ENCODE measurements at regions not wholly inside any gene's neighbourhood (a gene's known extent, or its start where the extent isn't known, plus 50 kb on each side); places are given as distances from the start of the nearest gene placed in this dataset.
"Not testable (repeated sequence)": the region's sequence is repeated elsewhere in the genome, so short reads cannot be mapped to it uniquely, and the experiment has no call there.

DNA sequence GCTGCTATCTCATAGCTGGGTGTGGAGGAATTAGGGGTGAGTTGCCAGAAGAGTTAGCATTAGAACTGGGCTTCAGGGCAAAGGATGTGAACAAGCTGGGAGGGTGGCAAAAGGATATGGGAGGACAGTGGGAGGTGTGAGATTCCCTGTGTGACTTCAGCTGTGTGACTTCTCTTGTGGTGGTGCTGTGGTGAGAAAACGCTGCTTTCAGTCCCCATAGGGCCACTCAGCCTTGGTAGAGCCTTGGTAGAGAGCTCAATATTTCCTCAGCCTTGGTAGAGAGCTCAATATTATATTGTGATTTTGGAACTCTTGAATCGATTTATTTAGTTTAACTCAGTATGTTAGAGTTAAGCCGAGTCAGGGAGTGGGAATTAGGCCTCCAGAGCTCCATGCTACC lies 499.7 kb downstream of the EDEM1 start:
- CTCF ChIA-PET, result no interaction called here
- Mint-ChIP-seq H3K4me3 (no peak overlapping the region), H3K27ac (no peak overlapping the region), H3K27me3 (no peaks in the 10 kb centered on the region), H3K4me1 (no peaks in the 10 kb centered on the region), H3K36me3 (no peaks in the 10 kb centered on the region), H3K9me3 (ENCODE audit: low read depth) (peaks cover 10% of the 10 kb centered on the region)
- DNase-seq, result no peak
- ATAC-seq, result no peak

GRCh38 chr3:5690490-5690889 lies 503.0 kb downstream of the EDEM1 start:
- CTCF ChIA-PET, result no interaction called here
- Mint-ChIP-seq H3K36me3 (no peaks in the 10 kb centered on the region), H3K9me3 (ENCODE audit: low read depth) (peaks cover 13% of the 10 kb centered on the region), H3K27me3 (no peaks in the 10 kb centered on the region), H3K4me3 (no peak overlapping the region), H3K27ac (no peak overlapping the region), H3K4me1 (no peaks in the 10 kb centered on the region)
- no peak for ATAC-seq
- no peak for DNase-seq

DNA sequence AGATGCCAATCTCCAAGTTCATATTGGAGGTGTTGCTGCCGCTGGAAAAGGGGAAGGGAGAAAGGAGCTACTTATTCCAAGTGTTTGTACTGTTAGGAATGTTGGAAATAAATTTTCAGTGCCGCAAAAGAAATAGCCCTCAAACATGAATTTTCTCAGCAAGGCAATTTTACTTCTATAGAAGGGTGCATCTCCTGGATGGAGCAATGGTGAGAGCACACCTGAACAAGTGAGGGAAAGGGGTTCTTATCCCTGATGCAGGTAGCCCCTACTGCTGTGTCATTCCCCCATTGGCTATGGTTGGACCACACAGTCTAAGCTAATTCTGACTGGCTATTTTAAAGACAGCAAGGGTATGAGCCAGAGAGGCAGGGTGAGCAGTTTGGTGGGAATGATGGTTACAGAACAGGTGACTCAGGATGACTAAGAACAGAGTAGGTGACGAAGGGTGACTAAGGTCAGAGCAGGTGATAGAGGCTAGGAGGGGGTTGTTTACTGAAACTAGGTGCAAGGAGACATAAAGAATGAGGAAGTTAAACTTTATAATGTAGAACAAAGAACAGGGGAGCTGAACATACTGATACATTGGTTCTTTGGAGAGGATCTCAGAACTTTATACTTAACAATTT lies 503.5 kb downstream of the EDEM1 start:
- ATAC-seq, result no peak
- Mint-ChIP-seq H3K9me3 (ENCODE audit: low read depth) (peaks cover 13% of the 10 kb centered on the region), H3K36me3 (no peaks in the 10 kb centered on the region), H3K27ac (no peak overlapping the region), H3K4me3 (no peak overlapping the region), H3K4me1 (no peaks in the 10 kb centered on the region), H3K27me3 (no peaks in the 10 kb centered on the region)
- CTCF ChIA-PET, result no interaction called here
- DNase-seq, result no peak

DNA sequence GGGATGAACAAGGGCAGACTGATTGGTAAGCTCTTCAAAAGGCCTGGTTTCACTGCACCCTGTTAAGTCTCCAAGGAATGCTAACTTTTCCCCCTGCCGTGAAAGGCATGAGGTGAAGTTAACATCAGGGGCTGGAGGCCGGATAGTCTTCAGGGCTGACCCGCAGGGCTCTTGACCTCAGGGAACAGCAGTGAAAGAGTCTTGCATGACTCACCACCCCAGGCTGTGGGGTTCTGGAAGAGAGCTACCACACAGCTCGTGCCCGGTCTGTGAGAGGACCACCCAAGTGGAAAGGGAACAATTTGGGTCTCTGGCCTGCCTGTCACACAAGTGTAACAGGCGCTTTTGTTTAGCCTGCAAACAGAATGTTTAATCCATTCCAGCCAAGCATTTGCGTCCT lies 504.9 kb downstream of the EDEM1 start:
- Mint-ChIP-seq H3K9me3 (ENCODE audit: low read depth) (peaks cover 13% of the 10 kb centered on the region), H3K27ac (no peak overlapping the region), H3K4me1 (no peaks in the 10 kb centered on the region), H3K4me3 (no peak overlapping the region), H3K27me3 (no peaks in the 10 kb centered on the region), H3K36me3 (no peaks in the 10 kb centered on the region)
- CTCF ChIA-PET, result no interaction called here
- ATAC-seq (no peak), DNase-seq (no peak)

GRCh38 chr3:5694266-5694665 lies 506.8 kb downstream of the EDEM1 start:
- no peak overlapping the region for H3K4me3 Mint-ChIP-seq
- H3K9me3 Mint-ChIP-seq (ENCODE audit: low read depth), result peaks cover 2% of the 10 kb centered on the region
- no peaks in the 10 kb centered on the region for H3K4me1 Mint-ChIP-seq
- no peaks in the 10 kb centered on the region for H3K36me3 Mint-ChIP-seq
- no peaks in the 10 kb centered on the region for H3K27me3 Mint-ChIP-seq
- H3K27ac Mint-ChIP-seq, result no peak overlapping the region
- CTCF ChIA-PET, result no interaction called here
- ATAC-seq, result no peak
- DNase-seq, result no peak

DNA sequence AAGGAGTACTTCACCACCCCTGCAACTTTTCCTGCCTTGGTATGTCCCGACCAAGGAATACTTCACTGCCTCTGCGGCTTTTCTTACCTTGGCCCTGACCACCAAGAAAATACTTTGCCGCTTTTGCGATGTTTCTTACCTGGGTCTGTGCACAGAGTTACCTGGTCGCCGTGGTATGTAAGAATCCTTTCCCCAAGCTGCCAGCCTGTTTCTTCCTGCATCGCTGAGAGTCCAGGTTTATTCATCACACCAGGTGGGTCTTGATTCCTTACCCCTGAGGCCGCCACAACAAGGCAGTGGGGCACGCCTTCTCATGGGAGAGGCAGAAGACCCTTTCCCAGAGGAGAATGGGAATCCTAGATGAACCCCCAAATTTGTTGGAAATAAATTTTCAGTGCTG lies 511.3 kb downstream of the EDEM1 start:
- CTCF ChIA-PET, result no interaction called here
- Mint-ChIP-seq H3K36me3 (no peaks in the 10 kb centered on the region), H3K4me3 (no peak overlapping the region), H3K4me1 (no peaks in the 10 kb centered on the region), H3K27ac (no peak overlapping the region), H3K9me3 (ENCODE audit: low read depth) (peaks cover 2% of the 10 kb centered on the region), H3K27me3 (no peaks in the 10 kb centered on the region)
- DNase-seq (no peak), ATAC-seq (no peak)

DNA sequence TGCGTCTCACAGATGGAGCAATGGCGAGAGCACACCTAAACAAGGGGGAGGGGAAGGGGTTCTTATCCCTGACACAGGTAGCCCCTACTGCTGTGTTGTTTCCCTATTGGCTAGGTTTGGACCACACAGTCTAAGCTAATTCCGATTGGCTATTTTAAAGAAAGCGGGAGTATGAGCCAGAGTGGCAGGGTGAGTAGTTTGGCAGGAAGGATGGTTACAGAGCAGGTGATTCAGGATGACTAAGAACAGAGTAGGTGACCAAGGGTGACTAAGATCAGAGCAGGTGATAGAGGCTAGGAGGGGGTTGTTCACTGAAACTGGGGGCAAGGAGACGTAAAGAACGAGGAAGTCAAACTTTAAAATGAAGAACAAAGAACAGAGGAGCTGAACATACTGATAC lies 511.8 kb downstream of the EDEM1 start:
- ATAC-seq, result no peak
- Mint-ChIP-seq H3K36me3 (no peaks in the 10 kb centered on the region), H3K4me3 (no peak overlapping the region), H3K9me3 (ENCODE audit: low read depth) (peaks cover 2% of the 10 kb centered on the region), H3K27me3 (no peaks in the 10 kb centered on the region), H3K27ac (no peak overlapping the region), H3K4me1 (no peaks in the 10 kb centered on the region)
- no peak for DNase-seq
- CTCF ChIA-PET, result no interaction called here

DNA sequence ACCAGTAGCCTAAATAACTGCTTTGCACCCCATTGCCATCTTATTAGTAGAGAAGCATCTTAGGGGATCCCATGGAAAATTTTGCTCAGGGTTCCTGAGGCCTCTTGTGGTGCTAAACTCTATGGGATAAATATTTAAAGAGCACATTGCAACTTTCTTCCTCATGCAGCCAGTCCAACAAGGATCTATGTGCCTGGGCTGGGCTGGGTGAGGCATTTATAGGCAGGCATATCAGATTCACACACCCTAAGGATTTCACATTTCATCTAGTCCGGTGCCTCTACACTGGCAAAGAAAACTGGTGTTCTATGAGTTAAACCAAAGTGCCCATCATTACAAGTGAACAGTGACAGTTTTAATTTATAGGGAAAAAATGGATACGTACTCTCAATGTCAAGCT lies 512.3 kb downstream of the EDEM1 start:
- CTCF ChIA-PET, result no interaction called here
- Mint-ChIP-seq H3K36me3 (no peaks in the 10 kb centered on the region), H3K27ac (no peak overlapping the region)

DNA sequence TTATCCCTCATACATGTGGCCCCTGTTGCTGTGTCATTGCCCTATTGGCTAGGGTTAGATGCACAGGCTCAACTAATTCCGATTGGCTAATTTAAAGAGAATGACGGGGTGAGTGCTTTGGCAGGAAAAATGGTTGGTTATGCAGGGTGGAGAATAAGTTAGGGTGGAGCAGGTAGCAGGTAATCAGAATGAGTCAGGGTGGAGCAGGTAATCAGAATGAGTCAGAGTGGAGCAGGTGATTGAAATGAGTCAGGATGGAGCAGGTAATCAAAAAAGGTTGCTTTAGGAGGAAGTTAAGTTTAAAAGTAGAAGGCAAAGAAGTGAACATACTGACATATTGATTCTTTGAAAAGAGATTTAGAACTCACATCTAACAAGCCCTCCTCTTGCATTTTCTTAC lies 513.5 kb downstream of the EDEM1 start:
- DNase-seq; H3K27ac Mint-ChIP-seq; CTCF ChIA-PET; H3K27me3 Mint-ChIP-seq; H3K4me3 Mint-ChIP-seq; H3K4me1 Mint-ChIP-seq; ATAC-seq; H3K36me3 Mint-ChIP-seq; H3K9me3 Mint-ChIP-seq (ENCODE audit: low read depth): not testable (repeated sequence)

More for the DNA sequence above, 512.3 kb downstream of the EDEM1 start:
- Mint-ChIP-seq H3K4me3 (no peak overlapping the region), H3K9me3 (ENCODE audit: low read depth) (peaks cover 2% of the 10 kb centered on the region), H3K4me1 (no peaks in the 10 kb centered on the region), H3K27me3 (no peaks in the 10 kb centered on the region)
- DNase-seq (no peak), ATAC-seq (no peak)

DNA sequence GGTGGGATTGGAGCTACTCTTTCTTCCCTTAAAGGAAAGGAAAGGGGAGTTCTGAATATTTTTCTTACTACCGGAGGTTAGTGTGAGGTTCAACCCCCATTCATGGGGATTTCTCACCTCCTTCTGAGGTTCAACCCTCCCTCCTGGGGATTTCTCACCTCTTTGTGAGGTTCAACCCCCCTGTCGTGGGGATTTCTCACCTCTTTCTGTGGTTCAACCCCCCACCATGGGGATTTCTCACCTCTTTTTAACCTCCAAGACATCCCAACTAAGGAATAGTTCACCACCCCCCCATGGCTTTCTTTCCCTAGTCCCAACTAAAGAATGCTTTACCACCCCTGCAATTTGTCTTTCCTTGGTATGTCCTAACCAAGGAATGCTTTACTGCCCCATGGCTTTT lies 520.3 kb downstream of the EDEM1 start:
- ATAC-seq, result no peak
- Mint-ChIP-seq H3K4me1 (no peaks in the 10 kb centered on the region), H3K9me3 (ENCODE audit: low read depth) (no peaks in the 10 kb centered on the region), H3K27ac (no peak overlapping the region), H3K4me3 (no peak overlapping the region), H3K36me3 (no peaks in the 10 kb centered on the region), H3K27me3 (no peaks in the 10 kb centered on the region)
- CTCF ChIA-PET, result no interaction called here
- no peak for DNase-seq

GRCh38 chr3:5709714-5710113 lies 522.2 kb downstream of the EDEM1 start:
- DNase-seq, result no peak
- no peaks in the 10 kb centered on the region for H3K4me1 Mint-ChIP-seq
- CTCF ChIA-PET, result no interaction called here
- no peak overlapping the region for H3K4me3 Mint-ChIP-seq
- no peaks in the 10 kb centered on the region for H3K9me3 Mint-ChIP-seq (ENCODE audit: low read depth)
- H3K36me3 Mint-ChIP-seq, result no peaks in the 10 kb centered on the region
- no peak overlapping the region for H3K27ac Mint-ChIP-seq
- no peaks in the 10 kb centered on the region for H3K27me3 Mint-ChIP-seq
- no peak for ATAC-seq

DNA sequence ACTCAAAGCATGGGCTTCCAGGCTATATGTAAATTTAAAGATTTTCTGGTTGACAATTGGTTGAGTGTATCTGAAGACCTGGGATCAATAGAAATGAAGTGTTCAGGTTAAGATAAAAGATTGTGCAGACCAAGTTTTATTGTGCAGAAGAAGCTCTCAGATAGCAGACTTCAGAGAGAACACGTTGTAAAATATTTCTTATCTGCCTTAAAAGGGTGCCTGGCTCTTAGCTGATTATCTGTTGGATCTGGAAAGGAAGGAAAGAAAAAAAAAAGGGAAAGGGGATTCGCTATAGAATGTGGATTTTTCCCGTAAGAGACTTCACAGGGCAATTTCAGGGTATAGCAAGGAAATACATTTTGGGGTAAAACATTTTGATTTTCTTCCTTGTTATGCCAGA lies 523.2 kb downstream of the EDEM1 start:
- no peak for ATAC-seq

DNA sequence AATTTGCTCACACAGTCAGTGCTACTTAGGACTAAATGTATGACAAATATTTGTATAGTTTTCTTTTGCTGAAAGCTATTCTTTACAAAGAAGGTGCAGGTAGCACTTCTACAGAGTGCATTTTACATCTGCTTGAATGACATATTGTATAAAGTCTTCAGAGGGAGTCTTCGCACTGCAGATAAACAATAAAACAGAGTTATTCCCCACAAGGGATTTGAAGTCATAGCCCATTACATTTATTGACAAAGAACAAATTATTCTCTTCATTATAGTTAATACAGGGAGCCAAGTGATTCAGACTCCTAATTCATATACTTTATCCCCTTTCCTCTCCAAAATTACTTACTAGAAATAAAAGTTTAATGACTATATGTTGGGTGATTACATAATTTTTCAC lies 529.7 kb downstream of the EDEM1 start:
- H3K27ac Mint-ChIP-seq, result no peak overlapping the region
- no peak for ATAC-seq
- DNase-seq, result no peak
- H3K4me3 Mint-ChIP-seq, result no peak overlapping the region
- no peaks in the 10 kb centered on the region for H3K27me3 Mint-ChIP-seq
- no peaks in the 10 kb centered on the region for H3K36me3 Mint-ChIP-seq
- H3K9me3 Mint-ChIP-seq (ENCODE audit: low read depth), result peaks cover 1% of the 10 kb centered on the region
- CTCF ChIA-PET, result no interaction called here
- H3K4me1 Mint-ChIP-seq, result no peaks in the 10 kb centered on the region

More for the DNA sequence above, 523.2 kb downstream of the EDEM1 start:
- CTCF ChIA-PET, result no interaction called here
- no peaks in the 10 kb centered on the region for H3K9me3 Mint-ChIP-seq (ENCODE audit: low read depth)
- H3K36me3 Mint-ChIP-seq, result no peaks in the 10 kb centered on the region
- no peaks in the 10 kb centered on the region for H3K27me3 Mint-ChIP-seq
- H3K27ac Mint-ChIP-seq, result no peak overlapping the region
- no peak for DNase-seq
- no peak overlapping the region for H3K4me3 Mint-ChIP-seq
- H3K4me1 Mint-ChIP-seq, result no peaks in the 10 kb centered on the region

- H3K4me3 Mint-ChIP-seq; H3K27me3 Mint-ChIP-seq; DNase-seq; H3K4me1 Mint-ChIP-seq; ATAC-seq; H3K36me3 Mint-ChIP-seq; H3K9me3 Mint-ChIP-seq (ENCODE audit: low read depth); CTCF ChIA-PET; H3K27ac Mint-ChIP-seq: not testable (repeated sequence)
Measured at GRCh38 chr3:5719668-5720067, 532.2 kb downstream of the EDEM1 start.

- CTCF ChIA-PET, result no interaction called here
- no peak overlapping the region for H3K27ac Mint-ChIP-seq
- H3K36me3 Mint-ChIP-seq, result no peaks in the 10 kb centered on the region
- H3K4me3 Mint-ChIP-seq, result no peak overlapping the region
- DNase-seq (no peak), ATAC-seq (no peak)
- H3K27me3 Mint-ChIP-seq, result no peaks in the 10 kb centered on the region
- no peaks in the 10 kb centered on the region for H3K4me1 Mint-ChIP-seq
- H3K9me3 Mint-ChIP-seq (ENCODE audit: low read depth), result no peaks in the 10 kb centered on the region
Measured at GRCh38 chr3:5725801-5726200, 538.3 kb downstream of the EDEM1 start.

Measured in activated CD8-positive, alpha-beta memory T cell treated with anti-CD3 and anti-CD28 coated beads, Interleukin-2, amount 10 ng/mL, durations not matched to agents 7 days and 5 days (primary cell).